Endothelial cell of hepatic sinusoid (primary cell): ENCODE measurements at regions not wholly inside any gene's neighbourhood (a gene's known extent, or its start where the extent isn't known, plus 50 kb on each side); places are given as distances from the start of the nearest gene placed in this dataset.
"Not testable (repeated sequence)": the region's sequence is repeated elsewhere in the genome, so short reads cannot be mapped to it uniquely, and the experiment has no call there.

ENCODE experiments used
- in situ Hi-C: cut with HindIII; loops from 2 replicates; pipeline ENCODE4 v1.10.0; 2017; ENCODE audit warnings: low sequenced_read_pairs

DNA sequence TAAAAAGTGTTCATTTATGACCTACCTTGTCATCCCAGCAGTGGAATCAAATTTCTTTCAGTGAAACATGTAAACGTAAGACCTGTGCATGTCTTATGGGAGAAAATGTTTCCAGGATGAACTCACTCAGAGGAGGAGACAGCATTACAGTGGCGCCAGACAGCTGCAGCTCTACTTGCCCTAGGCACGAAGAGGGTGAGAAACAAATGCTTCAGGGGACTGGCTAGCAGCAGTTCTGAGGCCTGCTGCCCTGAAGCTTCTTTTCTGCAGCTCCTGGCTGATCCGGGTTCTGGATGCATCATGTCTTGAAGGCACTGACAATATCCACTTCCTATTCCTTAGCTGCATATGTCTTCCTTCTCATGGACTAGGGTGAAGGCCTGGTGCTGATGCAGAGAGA lies 120.2 kb downstream of the QRSL1 start:
- in situ Hi-C loops, result no loop called here

DNA sequence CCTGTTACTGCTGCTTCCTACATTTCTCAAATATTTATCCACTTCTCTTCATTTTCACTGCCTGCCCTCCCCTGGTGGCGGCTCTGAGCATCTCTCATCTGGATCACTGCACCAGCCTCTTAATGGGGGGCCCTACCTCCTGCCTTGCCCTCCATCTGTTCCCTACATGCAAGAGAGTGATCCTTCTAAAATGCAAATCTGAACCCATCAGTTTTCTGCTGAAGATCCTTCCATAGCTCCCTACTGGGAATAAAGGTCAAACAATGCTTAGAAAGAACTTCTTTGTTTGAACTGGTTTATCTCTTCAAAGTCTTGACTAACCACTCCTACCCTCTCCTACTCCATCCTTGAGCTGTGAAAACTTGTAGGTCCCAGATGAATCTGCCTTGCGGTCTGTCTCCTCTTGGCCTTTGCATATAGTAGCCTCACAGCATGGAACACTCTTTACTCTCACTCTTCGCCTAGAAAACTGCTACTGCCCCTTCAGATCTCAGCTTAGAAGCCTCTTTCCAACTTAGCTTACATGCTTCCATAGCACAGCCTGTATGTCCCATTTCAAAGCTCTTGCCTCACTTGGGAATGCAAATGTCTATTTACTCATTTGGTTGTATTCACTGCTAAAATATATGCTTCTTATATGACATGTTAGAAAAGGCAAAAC lies 119.3 kb downstream of the QRSL1 start:
- in situ Hi-C loops, result no loop called here

DNA sequence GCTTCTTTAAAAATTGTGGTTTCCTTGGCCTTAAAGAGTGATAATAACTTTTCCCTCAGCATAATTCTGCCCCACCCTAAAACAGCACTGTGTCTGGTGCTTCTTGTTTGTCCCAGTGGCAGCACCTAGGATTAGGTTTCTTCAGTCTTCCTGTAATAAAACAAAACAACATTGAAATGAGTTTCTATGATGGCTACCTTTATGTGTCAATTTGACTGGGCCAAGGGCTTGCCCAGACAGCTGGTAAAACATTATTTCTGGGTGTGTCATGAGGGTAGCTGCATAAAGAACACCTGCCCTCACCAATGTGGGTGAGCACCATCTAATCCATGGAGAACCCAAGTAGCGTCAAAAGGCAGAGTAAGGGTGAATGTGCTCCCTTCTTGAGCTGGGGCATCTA lies 117.8 kb downstream of the QRSL1 start:
- in situ Hi-C loops, result no loop called here

DNA sequence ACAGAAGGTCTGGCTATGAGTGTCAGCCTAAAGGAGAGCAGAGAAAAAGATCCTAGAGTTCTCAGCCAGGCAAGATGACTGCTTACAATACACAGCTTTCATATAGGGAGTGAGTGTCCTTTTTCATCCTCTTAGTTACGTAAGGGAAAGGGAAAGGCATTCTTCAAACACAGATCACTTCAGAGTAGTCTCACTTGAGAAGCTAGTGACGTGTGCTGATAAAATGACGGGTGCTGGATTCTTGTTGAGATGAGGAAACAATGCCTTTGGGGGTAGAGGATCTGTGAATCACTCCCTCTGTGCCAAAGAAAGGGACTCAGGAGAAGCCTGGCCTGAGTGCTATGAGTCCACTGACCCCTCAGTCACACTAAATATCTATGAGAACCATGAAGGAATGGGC lies 117.3 kb downstream of the QRSL1 start:
- in situ Hi-C loops, result no loop called here

DNA sequence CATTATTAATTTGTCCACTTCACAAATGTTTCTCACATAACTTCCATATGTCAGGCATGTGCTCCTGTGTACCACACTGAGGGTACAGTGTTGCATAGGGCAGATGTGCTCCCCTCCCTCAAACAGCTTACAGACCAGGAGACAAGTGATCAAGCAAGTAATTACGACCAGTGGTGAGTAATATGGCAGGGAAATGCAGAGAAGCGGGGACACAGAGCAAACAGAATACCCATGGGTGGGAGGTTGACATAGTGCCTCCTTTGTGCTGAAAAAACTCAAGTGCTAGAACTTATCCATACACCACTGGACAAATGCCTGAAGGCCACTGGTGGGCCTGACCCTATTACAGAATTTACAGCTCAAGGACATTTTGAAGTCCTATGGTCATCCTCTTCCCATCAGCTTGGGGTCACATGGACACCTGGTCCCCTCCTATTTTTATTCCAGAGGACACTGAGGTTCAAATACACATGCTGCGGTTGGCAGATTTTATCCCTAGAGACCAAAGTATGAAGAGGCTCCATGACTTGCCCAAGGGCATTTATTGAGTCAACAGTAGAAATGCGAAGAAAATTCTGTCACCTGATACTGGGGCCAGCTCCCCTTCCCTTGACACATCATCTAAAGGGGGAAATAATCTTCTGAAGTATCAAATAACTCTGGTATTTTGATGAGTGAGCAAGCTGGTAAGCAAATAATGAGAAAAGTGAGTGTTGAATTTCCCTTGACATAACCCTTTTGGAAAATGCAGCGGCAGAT lies 116.6 kb downstream of the QRSL1 start:
- in situ Hi-C loops, result no loop called here

DNA sequence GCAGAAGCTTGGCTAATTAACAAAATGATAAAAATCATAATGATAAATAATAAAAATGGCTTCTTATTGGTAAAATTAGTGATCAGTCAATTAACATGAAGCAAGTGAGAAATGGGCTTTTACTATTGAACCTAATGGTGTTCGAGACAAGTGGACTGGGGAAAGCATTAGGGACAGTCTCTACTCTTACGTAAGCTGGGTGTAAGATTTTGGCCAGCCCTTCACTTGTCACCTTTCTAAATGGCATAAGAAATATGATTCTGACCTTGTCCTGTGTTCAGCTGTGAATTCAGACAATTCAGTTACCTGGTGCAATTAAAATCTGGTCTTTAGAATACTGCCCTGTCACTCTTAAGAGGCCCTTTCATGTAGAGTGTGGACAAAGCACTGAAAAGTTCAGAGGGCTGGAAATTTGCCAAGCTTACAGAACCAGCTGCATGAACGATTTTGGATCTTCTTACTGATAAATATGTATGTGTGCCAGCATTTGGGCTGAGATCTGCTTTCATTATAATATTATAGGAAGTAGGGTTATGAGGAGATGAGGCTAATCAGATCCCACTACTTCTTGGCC lies 115.9 kb downstream of the QRSL1 start:
- in situ Hi-C loops, result no loop called here

DNA sequence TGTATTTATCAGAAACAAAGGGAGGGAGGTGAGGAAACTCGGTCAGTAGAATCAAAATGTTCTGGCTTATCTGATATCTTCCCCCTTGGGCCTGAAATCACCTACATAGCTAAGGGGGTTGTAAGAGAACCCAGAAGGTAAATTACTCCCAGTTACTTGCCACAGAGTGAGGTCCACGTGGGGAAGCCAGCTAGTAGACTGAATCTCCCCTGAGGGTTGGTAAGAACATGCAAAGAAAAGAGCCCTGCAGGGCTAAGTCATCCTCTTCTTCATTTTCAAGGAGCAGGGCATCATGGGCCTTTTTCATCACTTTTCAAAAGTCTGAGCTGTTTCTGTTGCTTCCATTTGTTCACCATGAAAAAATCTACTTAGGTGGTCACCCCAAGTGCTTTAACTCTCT lies 115.4 kb downstream of the QRSL1 start:
- in situ Hi-C loops, result no loop called here

GRCh38 chr6:106744029-106744428 lies 114.7 kb downstream of the QRSL1 start:
- in situ Hi-C loops, result not testable (repeated sequence)

DNA sequence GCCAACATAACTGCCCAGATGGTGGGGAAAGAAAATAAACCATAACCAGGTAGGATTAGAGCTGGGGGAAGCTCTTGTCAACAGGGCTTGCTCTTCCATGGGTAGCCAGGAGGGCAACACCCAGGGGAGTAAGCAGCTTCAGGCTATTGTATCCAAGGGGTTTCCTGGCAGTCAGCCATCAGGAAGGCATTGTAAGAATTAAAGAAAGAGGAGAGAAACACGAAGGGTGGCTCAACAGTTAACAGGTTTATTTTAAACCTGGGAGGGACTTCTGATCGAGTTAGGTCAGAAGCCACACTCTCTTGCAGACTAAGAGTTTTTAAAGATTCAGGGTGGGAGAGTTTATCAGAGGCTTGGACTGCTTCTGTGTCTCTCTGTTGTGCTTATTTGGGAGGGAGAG lies 114.2 kb downstream of the QRSL1 start:
- in situ Hi-C loops, result no loop called here

GRCh38 chr6:106740287-106740686 lies 110.9 kb downstream of the QRSL1 start:
- in situ Hi-C loops, result no loop called here

DNA sequence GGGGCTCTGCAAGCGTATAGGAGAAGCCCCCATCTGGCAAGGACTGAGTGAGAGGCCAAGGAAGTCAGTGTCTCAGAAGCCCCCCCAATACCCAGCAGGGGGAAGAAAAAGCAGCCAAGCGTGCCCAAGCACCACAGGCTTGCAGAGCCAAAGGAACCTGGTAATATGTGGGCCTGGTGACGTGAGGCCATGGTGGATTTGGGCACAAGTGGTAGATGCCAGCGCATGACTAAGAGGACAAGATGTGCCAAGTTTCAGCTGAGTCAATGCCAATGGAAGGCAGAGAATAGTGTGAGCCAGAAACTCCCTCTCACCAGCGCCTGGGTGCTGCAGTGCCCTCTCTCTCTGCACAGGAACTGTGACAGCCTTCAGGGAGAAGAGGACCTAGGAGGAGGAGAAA lies 110.0 kb downstream of the QRSL1 start:
- in situ Hi-C loops, result no loop called here

DNA sequence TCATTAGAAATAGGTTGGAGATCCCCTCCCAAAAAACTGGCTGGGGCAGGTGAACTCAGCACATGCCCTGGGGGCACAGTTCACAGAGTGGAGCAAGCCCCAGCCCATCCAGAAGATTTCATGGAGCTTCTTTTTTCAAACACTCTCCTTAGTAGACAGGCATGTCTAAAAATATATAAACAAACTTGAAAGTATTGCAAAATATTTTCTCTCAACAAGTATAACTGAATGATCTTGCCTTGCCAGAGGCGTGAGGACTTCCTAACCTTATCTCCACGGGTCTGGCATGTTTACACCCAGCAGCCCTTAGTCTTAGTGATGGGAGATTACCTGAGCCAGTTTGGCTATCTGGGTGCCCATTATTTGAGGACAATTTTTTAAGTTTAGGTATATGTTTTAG lies 107.1 kb downstream of the QRSL1 start:
- in situ Hi-C loops, result no loop called here

DNA sequence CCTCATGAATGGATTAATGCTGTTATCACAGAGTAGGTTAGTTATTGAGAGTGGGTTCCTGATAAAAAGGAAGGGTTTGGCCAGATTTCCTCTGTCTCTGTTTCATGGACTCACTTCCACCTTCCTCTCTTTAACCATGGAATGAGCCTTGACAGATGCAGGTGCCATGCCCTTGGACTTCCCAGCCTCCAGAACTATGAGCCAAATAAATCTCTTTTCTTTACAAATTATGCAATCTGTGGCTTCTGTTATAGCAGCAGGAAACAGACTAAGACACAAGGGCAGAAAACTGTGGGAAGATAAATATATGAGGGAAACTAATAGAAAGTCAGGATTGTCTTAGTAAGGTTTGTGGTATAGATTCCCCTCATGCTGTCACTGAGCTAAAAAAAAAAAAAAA lies 106.5 kb downstream of the QRSL1 start:
- in situ Hi-C loops, result no loop called here

DNA sequence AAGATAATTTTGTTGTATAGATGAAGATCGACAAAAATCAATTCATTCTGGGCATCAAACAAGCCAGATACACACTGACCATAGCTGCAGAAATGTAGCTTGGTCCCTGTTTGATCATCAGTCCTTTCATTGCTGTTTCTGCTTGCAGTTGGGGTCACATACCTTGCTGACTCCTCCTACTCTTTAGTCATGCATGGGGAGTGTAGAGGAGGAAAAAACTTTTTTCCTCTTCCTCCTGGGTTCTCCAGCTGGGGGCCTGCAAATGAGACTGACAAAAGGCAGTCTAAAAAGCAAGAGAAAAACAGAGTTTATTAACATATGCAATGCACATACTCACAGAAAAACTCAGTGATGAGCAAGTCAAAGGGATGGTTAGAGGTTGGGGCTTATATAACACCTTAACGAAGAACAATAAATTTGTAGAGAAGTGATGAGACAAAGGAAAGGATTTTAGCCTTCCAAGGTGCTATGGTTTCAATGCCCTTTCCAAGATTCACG lies 105.8 kb downstream of the QRSL1 start:
- in situ Hi-C loops, result no loop called here

DNA sequence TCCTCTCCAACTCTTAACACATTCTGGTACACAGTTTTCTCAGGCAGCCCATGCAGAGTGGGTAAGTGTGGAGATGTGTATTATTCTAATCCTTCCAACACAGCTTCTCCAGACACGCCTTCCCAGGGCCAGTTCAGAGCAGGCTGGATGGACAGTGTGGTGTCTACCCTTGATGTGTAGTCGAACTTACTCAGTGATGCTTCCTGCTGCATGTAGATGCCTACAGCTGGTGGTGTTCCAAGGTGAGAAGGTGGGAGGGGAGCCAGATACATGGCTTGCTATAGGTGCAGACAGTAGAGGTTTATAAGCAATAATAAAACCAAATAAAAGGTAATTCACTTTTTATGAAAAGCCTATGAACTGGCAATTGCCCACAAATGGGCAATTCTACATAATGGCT lies 104.0 kb downstream of the QRSL1 start:
- in situ Hi-C loops, result no loop called here

DNA sequence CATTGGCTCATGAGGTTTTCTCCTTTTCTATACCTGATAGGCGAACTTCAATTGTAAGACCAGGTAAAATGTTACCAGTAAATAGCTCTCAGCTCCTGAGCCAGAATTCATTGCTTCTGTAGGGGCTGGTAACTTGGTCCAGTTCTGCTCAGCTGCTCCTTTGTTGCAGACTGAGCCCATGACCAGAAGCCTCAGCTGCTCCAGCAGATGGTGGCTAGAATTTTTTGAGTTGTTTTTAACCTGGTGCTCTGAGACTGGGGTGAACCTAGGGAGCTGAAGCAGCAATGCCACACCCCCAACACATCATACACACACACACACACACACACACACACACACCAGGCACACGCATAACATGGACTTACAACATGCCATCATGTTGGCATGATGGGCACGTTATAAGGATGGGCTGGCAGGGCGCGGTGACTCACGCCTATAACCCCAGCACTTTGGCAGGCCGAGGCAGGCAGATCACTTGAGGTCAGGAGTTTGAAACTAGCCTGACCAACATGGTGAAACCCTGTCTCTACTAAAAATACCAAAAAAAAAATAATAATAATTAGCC lies 103.1 kb downstream of the QRSL1 start:
- in situ Hi-C loops, result no loop called here

GRCh38 chr6:106731843-106732160 lies 102.4 kb downstream of the QRSL1 start:
- in situ Hi-C loops, result no loop called here

GRCh38 chr6:106731144-106731842 lies 101.9 kb downstream of the QRSL1 start:
- in situ Hi-C loops, result no loop called here

GRCh38 chr6:106730718-106731117 lies 101.3 kb downstream of the QRSL1 start:
- in situ Hi-C loops, result no loop called here

GRCh38 chr6:106730264-106730663 lies 100.9 kb downstream of the QRSL1 start:
- in situ Hi-C loops, result no loop called here

- in situ Hi-C loops, result no loop called here
Measured at GRCh38 chr6:106729841-106730240, 100.5 kb downstream of the QRSL1 start.
